NT2/D1 (cell line): ENCODE measurements at regions not wholly inside any gene's neighbourhood (a gene's known extent, or its start where the extent isn't known, plus 50 kb on each side); places are given as distances from the start of the nearest gene placed in this dataset.

ENCODE experiments used
- DNase-seq: peaks from one replicate; pipeline ENCODE4 v3.0.0-alpha.2; 2011; ENCODE audit warnings: low read depth, low spot score
- H3K27me3 ChIP-seq: 2 replicates; pipeline ENCODE4 v1.6.0; 2011; ENCODE audit warnings: mild to moderate bottlenecking; ENCODE audit not compliant: insufficient read length, insufficient read depth
- H3K36me3 ChIP-seq: 2 replicates; pipeline ENCODE4 v1.6.1; 2011; ENCODE audit warnings: mild to moderate bottlenecking, low read length, mixed read lengths; ENCODE audit not compliant: insufficient read depth, insufficient read length
- H3K4me1 ChIP-seq: 2 replicates; pipeline ENCODE4 v1.5.1; 2011; ENCODE audit not compliant: insufficient read depth, insufficient read length
- H3K4me3 ChIP-seq: 2 replicates; pipeline ENCODE4 v1.5.1; 2011; ENCODE audit warnings: low read depth; ENCODE audit not compliant: insufficient read length
- H3K9ac ChIP-seq: 2 replicates; pipeline ENCODE4 v1.6.0; 2011; ENCODE audit warnings: low read depth; ENCODE audit not compliant: insufficient read length
- H3K9me3 ChIP-seq: 2 replicates; pipeline ENCODE4 v1.5.1; 2011; ENCODE audit warnings: mild to moderate bottlenecking, low read length; ENCODE audit not compliant: insufficient read depth
- SUZ12 ChIP-seq: IDR thresholded peaks from 2 replicates; pipeline ENCODE4 v1.6.1; 2011; ENCODE audit not compliant: insufficient read length, insufficient read depth; ENCODE audit errors: extremely low read depth
- YY1 ChIP-seq: IDR thresholded peaks from 2 replicates; pipeline ENCODE4 v1.6.1; 2011; ENCODE audit not compliant: insufficient read length, insufficient read depth
- ZNF274 ChIP-seq: IDR thresholded peaks from 2 replicates; pipeline ENCODE4 v1.6.1; 2011; ENCODE audit warnings: mild to moderate bottlenecking, low read depth, low read length

GRCh38 chr20:18978311-18978710 is 164.7 kb downstream of the SCP2D1 start:
- Histone ChIP-seq H3K9ac (no peak overlapping the region), H3K9me3 (no peaks in the 10 kb centered on the region), H3K4me3 (no peak overlapping the region), H3K4me1 (no peaks in the 10 kb centered on the region), H3K27me3 (no peaks in the 10 kb centered on the region), H3K36me3 (no peaks in the 10 kb centered on the region)
- DNase-seq: no peak
- TF ChIP-seq SUZ12: no peak
- no peak for TF ChIP-seq YY1

GRCh38 chr20:18979132-18979531 is 165.5 kb downstream of the SCP2D1 start:
- H3K27me3 ChIP-seq: no peaks in the 10 kb centered on the region
- no peak overlapping the region for H3K4me3 ChIP-seq
- H3K9me3 ChIP-seq: no peaks in the 10 kb centered on the region
- H3K4me1 ChIP-seq: no peaks in the 10 kb centered on the region
- no peak for TF ChIP-seq YY1
- TF ChIP-seq ZNF274: no peak
- TF ChIP-seq SUZ12: no peak
- no peak for DNase-seq
- no peaks in the 10 kb centered on the region for H3K36me3 ChIP-seq
- no peak overlapping the region for H3K9ac ChIP-seq

- H3K4me3 ChIP-seq: no peak overlapping the region
- H3K27me3 ChIP-seq: no peaks in the 10 kb centered on the region
- H3K9ac ChIP-seq: no peak overlapping the region
- no peaks in the 10 kb centered on the region for H3K4me1 ChIP-seq
- no peak for DNase-seq
- H3K36me3 ChIP-seq: no peaks in the 10 kb centered on the region
- TF ChIP-seq ZNF274 (no peak), YY1 (no peak), SUZ12 (no peak)
- H3K9me3 ChIP-seq: no peaks in the 10 kb centered on the region
These were observed 168.5 kb downstream of the SCP2D1 start for GRCh38 chr20:18981962-18982539.

GRCh38 chr20:18983796-18984195 is 170.2 kb downstream of the SCP2D1 start:
- DNase-seq: no peak
- no peak for TF ChIP-seq ZNF274
- TF ChIP-seq YY1: no peak
- no peak for TF ChIP-seq SUZ12
- Histone ChIP-seq H3K4me3 (no peak overlapping the region), H3K9ac (no peak overlapping the region), H3K36me3 (no peaks in the 10 kb centered on the region), H3K4me1 (no peaks in the 10 kb centered on the region), H3K9me3 (no peaks in the 10 kb centered on the region), H3K27me3 (no peaks in the 10 kb centered on the region)

GRCh38 chr20:18984238-18985200 is 170.9 kb downstream of the SCP2D1 start:
- Histone ChIP-seq H3K9me3 (no peaks in the 10 kb centered on the region), H3K4me3 (no peak overlapping the region), H3K9ac (no peak overlapping the region), H3K4me1 (no peaks in the 10 kb centered on the region), H3K27me3 (no peaks in the 10 kb centered on the region), H3K36me3 (no peaks in the 10 kb centered on the region)
- TF ChIP-seq ZNF274: no peak
- no peak for TF ChIP-seq SUZ12
- no peak for TF ChIP-seq YY1
- DNase-seq: no peak

- Histone ChIP-seq H3K27me3 (no peaks in the 10 kb centered on the region), H3K4me1 (no peaks in the 10 kb centered on the region), H3K4me3 (no peak overlapping the region), H3K9ac (no peak overlapping the region), H3K36me3 (no peaks in the 10 kb centered on the region), H3K9me3 (no peaks in the 10 kb centered on the region)
- DNase-seq: no peak
- TF ChIP-seq SUZ12: no peak
These were observed 172.0 kb downstream of the SCP2D1 start for GRCh38 chr20:18985551-18985950.

- Histone ChIP-seq H3K9me3 (no peaks in the 10 kb centered on the region), H3K36me3 (no peaks in the 10 kb centered on the region), H3K27me3 (no peaks in the 10 kb centered on the region), H3K4me1 (no peaks in the 10 kb centered on the region), H3K9ac (no peak overlapping the region), H3K4me3 (no peak overlapping the region)
- DNase-seq: no peak
- TF ChIP-seq YY1 (no peak), SUZ12 (no peak), ZNF274 (no peak)
These were observed 172.7 kb downstream of the SCP2D1 start for GRCh38 chr20:18986146-18986830.
